Adrenal gland (tissue), 5 donors: ENCODE measurements at regions not wholly inside any gene's neighbourhood (a gene's known extent, or its start where the extent isn't known, plus 50 kb on each side); places are given as distances from the start of the nearest gene placed in this dataset.

ENCODE experiments used
- POLR2A ChIP-seq, 2 donors: fragments of 450-650 bp; IDR thresholded peaks; one replicate each; pipeline ENCODE4 v1.6.1; 2017; ENCODE audit warnings: antibody characterized with exemption in 2 of 2, mild to moderate bottlenecking in 2 of 2, moderate library complexity in 1 of 2
- TF ChIP-seq, protein P1 (sequence below), 6 experiments: fragments of 450-650 bp in 4 of 6; fragments of 200-600 bp in 2 of 6; sonication (generic) in 1 of 6; IDR thresholded peaks; 1 replicate in 5 of 6; 2 replicates in 1 of 6; pipeline versions ENCODE4 v1.5.1 to v1.8.0; 2016 to 2021; ENCODE audit warnings: antibody characterized with exemption in 6 of 6, mild to moderate bottlenecking in 2 of 6, moderate library complexity in 1 of 6
- donor health status: DM: no; HTN: no; CAD: no.

DNA sequence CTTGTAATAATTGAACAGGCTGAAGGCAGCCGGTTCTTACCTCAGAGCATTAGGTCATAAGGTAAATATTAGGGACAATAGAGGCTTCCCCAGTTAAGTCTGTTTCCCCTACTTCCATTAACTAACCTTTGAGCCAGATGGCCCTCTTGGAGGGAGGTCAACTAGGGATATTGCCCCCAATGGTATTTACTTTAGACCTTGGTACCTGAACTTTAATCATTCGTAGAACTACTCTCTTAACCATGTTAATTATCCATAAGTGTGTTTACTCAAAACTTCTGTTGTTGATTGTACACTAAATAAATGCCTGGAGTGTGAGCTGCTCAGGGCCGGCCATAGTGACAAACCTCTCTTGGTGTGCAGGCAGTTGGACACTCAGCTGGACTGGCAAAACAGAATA, 1843.5 kb upstream of the AGA start:
- TF ChIP-seq, protein P1, sequence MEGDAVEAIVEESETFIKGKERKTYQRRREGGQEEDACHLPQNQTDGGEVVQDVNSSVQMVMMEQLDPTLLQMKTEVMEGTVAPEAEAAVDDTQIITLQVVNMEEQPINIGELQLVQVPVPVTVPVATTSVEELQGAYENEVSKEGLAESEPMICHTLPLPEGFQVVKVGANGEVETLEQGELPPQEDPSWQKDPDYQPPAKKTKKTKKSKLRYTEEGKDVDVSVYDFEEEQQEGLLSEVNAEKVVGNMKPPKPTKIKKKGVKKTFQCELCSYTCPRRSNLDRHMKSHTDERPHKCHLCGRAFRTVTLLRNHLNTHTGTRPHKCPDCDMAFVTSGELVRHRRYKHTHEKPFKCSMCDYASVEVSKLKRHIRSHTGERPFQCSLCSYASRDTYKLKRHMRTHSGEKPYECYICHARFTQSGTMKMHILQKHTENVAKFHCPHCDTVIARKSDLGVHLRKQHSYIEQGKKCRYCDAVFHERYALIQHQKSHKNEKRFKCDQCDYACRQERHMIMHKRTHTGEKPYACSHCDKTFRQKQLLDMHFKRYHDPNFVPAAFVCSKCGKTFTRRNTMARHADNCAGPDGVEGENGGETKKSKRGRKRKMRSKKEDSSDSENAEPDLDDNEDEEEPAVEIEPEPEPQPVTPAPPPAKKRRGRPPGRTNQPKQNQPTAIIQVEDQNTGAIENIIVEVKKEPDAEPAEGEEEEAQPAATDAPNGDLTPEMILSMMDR (IDR thresholded peaks at IDR 0.05): no peak
- TF ChIP-seq POLR2A (IDR thresholded peaks at IDR 0.05): no peak
